Fibroblast of upper back skin (primary cell): ENCODE measurements at regions not wholly inside any gene's neighbourhood (a gene's known extent, or its start where the extent isn't known, plus 50 kb on each side); places are given as distances from the start of the nearest gene placed in this dataset.

Experiments
- DNase-seq: peaks from one replicate; pipeline ENCODE4 v3.0.0-alpha.2; 2013

DNA sequence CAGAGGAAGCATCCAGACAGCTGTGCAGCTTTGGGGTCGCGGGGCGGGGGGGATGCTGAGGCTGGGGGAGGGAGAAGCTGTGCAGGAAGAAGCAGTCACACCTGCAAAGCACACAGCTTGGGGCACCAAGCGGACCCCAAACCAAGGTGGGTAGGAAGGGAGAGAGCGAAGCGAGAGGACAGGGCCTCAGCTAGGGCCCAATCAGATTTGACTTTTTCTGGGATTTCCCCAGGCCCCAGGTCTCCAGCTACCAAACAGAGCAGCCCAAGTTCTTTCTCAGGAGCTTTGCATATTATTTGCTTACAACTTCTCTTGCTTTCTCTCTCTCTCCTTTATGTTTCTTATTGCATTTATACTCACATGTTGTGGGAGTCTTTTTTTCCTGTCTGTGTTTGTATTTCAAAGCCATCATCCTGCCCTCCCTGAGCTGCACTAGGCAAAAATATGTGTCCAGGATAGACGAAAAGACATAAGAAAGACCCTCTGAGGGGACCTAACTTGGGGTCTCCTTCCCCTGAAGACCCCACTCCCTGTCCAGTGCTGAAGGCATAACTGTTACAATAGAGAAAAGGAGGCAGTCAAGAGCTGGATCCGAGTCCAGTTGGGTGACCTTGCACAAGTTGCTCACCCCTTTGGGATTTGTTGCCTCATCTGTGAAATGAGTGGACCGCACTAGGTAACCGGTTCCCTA is 50.6 kb upstream of the SMNDC1 start:
- no peak for DNase-seq

DNA sequence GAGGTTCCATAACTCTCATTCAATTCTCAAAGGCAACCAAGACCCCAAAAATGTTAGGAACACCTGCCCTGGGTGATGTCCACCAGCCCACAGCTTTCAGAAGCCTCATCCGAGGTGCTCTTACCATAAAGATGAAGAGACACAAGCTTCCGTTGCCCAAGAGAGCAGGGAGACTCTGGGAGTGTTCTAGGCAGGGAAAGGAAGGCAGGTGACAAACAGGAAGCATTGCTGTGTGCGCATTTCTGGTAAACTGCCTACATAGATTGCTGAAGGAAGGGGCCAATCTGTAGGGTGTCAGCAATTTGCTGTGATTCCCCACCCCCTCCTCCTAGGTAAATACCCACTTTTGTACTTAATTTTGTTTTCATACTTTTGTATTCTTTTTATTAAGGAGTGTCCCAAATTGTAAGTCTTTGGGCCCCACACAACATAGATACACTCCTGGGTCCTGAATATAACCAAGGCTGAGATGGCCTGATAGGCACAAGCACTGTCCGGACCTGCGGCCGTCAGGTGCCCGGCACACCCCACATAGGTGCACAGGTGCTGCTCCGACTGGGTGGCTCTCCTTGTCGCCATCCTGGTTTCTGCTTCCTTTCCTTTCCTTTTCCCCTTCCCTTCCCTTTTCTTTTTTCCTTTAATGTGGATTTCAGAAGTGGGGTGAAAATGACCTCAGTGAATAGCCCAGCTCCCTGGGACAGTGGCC is 51.4 kb upstream of the SMNDC1 start:
- no peak for DNase-seq

DNA sequence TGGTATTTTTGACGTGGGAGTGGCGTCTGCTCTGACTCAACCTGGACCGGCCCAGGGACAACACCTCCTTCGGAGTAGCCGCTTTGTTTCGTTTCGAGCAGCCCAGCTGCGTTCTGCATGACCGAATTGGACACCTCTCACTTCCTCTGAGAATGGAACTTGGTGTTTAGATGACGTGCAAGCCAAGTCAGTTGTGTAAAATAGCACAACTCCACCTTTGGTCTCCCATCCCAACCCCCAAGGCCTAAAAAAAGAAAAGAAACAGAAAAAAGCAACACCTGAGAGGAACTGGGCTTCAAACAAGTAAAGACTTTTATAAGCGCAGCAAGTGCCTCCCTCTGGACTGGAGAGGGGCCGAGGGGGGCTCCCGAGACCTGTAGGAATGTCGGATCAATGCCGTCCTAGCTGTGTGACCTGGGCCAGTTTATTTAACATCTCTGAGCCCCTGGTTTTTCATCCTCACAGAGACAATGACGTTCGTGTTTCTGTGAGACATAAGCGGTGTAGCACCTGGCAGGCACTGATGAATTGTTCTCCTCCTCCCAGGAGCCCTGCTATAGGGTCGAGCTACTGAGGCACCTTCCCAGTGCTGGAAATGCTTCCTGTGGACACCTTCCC is 52.0 kb upstream of the SMNDC1 start:
- peak; percentile 28 for DNase-seq

DNA sequence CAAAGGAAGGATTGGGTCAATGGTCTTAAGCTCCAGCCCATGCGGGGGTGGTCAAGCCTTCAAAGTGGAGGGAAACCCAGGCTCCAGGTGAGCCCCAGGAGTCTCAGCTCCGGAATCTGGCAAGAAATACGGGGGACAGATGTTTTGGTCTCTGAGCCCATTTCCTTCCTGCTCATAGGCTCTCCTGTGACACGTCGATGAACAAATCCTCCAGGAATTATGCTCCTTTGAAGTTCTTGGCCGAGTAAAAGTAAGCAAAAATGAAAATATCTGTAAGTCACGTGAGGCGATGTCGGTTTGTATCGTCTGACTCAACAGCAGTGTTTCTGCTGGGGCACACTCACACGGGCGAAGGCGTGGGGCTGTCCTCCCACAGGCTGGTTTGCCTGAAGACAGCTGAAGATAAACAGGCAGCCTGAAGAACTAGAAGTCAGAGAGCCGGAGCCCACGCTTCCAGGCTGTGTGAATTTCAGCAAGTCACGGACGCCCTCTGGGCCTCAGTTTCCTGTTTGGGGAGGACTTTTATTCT is 52.6 kb upstream of the SMNDC1 start:
- peak; percentile 93 for DNase-seq

DNA sequence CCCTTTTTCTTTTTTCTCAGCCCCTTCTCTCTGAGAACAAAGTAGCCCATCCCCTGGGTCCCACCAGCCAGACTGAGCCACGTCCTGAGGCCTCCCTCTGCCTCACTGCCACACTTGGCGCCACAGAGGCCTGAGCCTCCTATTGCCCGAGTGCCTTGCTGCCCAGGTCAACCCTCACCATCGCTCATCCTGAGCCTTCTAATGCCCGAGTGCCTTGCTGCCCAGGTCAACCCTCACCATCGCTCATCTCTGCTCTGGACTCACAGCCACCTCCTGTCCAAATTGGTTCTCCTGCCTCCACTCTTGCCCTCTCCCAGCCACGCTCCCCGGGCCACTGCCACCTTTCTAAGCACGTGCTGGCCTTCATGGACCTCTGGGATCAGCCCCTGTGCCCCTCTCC is 53.2 kb upstream of the SMNDC1 start:
- DNase-seq = no peak

DNA sequence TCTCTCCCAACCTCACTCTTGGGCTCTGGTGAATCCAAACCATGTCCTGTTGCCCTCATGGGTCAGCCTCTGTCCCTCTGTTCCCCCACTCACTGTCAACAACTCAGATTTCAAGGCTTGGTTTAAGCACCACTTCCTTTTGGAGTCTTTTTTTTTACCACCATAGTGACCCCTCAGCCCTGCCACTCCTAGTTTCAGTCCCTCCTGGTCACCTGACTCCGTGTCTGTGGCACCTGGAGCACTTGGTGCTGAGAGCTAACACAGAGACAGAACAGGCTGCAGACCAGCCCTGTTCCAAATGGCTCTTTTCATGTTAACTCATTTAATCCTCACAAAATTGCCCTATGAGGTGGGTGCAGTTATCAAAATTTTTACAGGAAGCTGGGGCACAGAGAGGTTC is 53.6 kb upstream of the SMNDC1 start:
- DNase-seq = no peak

DNA sequence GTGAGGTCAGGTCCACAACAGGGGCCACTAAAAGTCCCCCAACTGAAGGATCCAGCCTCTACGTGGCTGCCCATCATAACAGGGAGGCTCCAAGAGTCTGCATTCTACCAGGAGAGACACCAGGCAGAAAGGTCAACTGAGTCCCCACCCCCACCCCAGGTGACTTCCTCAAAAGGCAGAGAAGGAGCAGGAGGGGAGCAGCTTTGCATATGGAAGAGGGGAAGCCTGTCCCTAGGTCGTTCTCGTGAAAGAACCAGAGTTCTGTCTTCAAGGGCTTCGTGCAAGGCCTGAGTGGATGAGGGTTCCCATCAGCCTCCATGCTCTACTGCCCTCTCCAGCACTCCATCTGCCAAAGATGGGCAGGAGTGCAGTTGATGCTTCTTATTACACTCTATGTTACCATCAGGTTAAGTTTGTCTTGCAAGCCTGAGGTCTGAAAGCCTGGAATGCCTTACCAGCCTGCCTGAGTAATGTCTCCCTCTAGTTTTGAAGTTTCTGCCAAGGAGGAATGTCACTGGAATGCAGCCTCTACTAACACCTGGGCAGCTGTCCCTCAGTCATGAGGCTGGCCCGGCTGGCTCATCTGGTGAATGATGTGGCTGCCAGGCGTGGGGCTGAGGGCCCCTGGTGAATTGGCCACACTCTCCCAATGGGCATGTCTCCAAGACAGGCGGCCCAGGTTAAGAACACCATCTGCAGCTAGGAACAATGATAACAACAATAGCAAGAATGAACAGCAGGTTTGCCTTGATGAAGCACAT is 54.3 kb upstream of the SMNDC1 start:
- peak; percentile 60 for DNase-seq

DNA sequence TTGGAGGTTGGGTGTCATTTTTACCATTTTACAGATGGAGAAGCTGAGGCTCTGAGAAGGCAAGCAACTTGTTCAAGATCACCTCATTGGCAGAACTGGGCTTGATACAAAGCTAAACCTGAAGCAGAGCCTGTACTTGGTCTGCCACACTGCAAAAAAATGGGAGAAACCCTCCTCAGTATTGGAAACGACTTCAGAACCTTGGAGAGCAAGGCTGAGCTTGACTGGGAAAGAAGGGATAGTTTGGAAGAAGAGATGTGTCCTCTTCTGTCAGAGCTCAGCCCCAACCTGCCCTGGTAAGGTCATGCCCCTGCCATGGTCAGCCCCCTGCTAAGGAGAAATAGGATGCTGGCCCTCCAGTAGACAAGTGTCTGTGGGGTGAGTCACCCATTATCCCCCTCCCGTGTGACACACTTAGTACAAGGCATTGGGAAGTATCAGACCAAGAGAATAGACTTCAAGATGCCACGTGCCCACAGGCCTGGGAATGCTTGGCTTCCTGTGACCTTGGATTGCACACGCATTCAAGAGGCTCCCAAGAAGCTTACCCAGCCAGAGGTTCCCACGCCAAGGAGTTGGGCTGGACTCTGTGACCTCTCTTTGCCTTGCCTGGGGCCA is 56.2 kb upstream of the SMNDC1 start:
- DNase-seq = no peak

DNA sequence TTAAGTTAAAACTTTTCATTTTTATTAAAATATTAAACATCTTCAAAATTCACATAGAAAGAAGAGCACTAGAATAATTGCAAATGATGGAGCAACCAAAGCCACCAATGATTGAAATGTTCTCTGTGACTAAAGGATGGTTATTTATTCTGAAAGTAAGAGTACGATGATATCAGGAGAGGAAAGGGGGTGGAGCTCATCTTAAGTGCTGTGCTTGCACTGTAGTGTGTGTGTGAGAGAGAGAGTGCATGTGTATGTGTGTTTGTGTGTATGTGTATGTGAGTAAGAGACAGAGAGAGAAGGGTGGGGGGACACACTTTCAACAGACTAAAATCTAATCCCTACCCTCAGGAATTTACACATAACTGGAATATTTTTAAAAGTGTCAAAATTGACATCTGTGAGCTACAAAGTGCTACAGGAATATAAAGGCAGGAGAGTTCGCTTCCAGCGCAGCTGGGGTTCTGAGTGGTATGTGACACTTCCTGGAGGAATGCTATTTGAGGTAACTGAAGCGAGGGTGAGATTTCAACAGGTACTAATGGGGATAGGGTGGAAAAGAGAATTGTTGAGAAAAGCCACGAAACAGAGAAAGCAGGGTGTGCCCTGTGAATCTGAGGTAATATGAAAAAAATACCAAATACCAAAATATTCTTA is 57.2 kb upstream of the SMNDC1 start:
- DNase-seq = peak; percentile 52

DNA sequence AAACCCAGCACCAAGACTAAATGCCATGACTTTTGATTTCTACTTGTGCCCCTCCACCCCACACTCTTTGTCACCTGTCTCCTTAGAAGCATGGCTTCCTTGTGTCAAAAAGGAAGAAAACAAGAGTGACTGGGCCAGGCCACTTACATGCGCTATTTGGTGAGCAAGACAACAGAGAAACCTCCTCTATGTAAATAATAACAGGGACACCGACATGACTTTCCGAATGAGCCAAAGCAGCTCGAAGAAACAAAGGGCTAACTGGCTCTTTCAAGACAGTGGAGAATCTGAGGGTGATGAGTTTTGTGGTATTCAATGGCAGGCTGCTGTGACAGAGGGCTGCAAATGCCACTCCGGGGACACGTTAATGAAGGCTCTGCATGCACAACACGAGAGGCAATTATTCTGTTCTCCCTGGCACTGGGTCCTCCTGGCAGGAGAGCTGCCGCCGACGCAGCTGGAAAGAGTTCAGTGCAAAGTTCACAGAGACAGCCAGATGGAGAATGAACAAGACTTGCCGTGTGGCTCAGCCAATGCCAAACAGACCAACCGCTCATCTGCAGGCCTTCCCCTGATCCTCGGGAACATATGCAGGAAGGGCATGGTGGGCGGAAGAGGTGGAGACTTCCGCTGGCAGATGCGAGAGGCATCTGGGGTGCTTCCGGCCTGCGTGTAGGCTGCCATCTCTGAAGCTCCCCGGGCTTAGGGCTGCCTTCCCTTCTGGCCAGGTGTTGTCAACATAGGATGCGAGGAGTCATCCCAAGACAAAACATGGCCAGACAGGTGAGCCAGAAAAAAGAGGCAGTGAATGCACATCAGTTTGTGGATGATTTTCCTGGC is 59.1 kb upstream of the SMNDC1 start:
- no peak for DNase-seq

DNA sequence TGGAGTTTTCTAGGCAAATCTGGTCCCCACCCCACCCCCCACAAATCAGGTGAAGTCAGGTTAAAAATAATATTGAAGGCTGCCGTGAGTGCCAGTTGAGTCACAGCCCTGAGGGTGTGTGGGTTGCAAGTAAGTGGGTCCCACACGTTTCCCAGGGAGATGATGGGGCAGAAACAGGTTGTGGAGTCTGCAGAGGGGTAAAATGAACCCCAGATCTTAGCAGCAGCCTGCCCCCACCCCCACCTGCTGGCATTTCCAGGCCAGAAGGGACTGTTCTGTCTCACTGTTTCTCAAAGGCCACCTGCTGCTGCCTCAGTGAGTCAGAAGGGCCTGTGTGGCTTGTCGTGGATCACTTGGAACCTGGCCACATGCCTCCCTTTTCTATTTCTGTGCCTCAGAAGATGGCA is 59.8 kb upstream of the SMNDC1 start:
- DNase-seq = no peak

DNA sequence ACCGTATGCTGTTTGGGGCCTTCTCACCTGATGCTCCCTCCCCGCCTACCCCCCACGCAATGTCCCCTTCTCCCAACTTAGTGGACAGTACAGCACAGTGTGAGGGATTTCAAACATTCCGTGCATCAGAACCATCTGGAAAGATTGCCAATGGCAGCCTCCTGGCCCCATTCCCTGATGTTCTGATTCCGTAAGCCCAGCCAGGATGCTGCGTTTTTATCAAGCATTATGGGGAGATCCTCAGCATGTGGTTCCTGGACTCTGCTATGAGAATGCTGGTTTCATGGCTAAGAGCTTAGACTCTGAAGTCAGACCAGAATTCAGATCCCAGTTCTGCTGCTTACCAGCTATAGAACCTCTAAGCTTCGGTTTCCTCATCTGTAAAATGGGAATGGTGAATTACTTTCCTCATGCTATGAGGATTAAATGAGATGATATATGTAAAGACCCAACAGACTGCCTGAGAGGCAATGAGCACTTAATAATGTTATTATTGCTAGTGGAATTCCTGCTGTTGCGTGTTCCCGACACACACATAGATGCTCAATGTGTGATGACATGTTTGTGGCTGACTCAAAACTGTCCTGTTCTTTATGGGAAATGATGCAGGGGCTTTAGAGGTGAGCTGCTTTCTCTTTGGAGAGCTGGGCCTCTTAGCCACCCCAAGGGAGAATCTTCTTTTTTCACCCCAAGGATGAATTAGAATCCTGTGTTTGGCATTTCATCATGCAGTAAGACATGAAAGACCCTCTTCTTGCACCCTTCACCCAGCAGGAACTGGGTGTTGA is 60.8 kb upstream of the SMNDC1 start:
- DNase-seq = no peak

DNA sequence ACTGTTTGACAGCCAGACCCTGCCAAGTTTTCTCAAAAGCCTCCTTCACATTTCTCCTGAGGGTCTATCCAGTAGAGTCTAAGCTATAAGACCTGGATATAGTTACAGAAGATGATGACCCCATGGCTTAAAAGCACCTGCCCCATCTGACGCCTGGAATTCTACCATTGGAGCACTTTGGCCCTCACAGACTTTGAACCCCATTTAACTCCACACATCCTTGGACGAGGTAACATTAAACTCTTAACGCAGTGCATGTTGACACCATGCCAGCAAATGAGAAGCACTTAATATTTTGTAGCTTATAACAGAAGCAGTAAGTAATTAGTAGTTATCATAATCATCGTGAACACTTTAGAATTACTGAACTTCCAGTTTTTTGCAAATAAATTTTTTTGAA is 61.9 kb upstream of the SMNDC1 start:
- no peak for DNase-seq

DNA sequence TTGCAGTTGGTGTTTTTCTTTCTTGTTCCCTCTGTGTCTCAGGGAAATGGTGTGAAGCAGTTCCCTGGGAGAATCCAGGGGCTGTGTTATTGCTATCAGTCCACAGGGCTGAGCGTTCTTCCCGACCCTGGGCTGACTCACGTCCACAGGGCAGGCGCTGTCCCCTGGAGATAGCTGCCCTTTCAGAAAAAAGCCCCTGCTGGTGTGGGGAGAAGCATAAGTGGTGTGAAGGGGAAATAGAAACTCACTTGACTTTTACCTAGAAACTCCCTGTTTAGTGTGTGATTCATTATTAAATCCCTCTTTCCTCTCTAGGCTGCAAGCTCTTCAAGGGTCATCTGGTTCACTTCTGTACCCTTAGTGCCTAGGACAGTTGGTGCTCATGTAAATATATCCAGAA is 63.3 kb upstream of the SMNDC1 start:
- DNase-seq = no peak

DNA sequence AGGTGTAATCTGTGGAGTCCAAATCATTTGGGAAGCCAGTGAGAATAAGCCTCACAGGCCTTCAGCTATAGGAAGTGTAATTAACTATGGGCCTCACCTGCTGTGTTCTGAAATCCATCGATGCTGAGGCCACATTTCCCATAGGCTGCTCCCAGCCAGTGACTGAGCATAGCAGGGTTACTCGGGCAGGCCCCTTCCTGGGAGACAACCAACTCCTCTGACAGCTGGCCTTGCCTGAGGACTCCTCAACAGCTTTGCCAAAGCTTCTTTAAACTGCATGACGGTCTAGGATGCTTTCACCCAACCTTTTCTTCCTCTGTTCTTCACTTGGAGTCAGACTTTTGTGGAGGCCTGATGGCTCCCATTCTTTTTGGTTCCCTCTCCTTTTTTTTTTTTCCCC is 63.8 kb upstream of the SMNDC1 start:
- DNase-seq = no peak

DNA sequence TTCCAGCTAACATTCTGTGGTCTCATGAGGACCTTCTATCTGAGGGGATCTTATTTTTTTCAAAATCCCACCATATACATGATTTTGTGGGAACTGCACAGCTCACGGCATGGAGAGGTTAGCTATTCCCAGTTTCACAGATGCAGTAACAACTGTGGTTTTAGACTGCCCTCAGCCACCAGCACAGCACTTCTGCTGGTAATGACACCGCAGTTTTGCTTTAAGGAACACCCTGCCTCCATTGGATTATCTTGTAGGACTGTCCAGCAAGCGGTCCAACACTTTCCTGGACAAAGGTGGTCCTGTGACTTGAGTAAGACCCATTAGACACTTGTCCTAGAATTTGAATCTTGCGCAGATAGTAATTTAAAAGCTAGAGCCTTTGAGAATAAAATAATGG is 65.3 kb upstream of the SMNDC1 start:
- DNase-seq = no peak

DNA sequence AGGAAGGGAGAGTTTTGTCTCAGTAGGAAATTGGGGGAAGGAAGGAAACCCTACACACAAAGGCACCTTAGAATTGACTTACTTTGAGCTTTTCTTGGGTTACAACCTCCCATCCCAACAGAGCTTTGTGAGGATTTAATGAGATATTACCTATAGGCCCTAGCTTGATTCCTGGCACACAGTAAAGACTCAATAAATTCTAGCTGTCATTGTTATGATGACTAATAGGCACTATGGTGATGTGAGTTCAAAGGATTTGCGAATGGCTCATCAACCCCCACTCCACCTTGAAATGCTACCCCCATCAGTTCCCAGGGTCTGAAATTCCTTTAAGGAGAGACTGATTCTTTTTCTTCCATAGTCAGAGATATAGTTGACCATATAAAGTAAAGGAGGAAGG is 67.9 kb upstream of the SMNDC1 start:
- peak; percentile 65 for DNase-seq

DNA sequence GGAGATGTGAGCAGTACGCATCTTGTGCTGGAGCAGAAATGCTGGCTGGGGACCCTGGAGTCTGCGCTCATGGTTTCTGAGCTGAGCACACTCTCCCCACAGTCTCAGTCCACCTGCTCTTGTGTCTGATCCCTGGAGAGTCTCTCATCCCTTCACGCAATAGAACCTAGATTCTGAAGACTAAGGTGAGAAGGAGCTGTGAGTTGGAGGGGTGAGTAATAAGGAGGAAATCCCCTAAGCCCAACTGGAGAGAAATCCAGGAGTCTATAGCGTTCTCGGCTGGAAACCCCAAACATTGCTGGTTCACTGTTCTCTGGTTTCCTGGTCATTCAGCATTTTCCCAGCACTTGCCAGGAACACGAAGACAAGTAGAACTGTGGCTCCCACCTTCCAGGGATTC is 68.3 kb upstream of the SMNDC1 start:
- DNase-seq = no peak

DNA sequence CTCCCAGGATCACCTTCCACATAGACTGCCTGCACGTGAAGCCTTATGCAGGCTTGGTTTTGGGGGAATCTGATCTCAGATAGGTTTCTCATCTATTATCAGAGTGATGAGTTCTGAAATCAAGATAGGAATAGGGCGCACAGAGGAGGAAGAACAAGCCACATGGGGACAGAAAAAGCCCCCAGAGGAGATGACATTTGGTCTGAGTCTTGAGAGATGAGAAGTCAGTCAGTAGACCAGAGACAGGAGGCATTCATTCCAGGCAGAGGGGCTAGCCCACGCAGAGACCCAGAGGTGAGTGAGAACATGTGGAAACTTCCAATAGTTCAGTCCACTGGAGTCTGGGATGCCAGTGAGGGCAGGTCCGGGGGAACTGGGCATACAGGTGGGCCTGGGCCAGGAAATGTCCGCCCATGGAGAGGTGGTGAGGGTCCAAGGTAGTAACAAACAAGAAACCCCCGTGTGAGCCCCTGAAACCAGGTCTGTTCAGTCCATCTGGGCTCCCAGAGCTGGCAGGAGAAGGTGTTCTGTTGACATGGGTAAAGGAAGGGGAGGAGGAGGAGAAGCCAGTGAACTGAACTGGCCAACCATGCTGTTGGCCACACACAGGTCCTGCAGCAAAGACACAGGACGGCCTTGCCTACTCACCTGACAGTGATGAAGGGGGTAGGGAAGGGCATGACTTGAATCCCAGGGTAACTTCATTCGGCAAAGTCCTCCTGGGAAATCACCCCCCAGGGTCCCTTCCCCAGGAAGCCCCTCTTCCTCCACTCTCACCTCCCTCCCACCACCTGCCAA is 69.3 kb upstream of the SMNDC1 start:
- DNase-seq = no peak

DNA sequence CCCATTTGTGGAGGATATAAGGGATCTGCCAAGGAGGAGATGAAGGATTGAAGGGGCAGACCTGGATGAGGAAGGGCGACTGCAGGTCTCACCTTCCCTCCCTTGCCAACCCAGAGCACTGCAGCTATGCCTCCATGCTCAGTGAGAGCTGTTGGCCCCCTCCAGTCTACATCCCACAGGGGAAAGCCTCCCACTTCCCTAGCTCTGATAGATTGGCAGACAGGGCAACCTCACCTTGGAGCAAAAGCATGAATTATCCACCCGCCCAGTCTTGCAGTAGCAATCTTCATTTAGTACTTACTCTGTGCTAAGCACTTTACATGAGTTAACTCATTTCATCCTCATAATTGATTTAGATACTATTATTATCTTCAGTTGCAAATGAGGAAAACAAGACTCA is 70.4 kb upstream of the SMNDC1 start:
- no peak for DNase-seq
